HepG2 (cell line): ENCODE measurements at regions not wholly inside any gene's neighbourhood (a gene's known extent, or its start where the extent isn't known, plus 50 kb on each side); places are given as distances from the start of the nearest gene placed in this dataset.

ENCODE experiments used
- ARNTL ChIP-seq: sonication (generic); formaldehyde crosslinking; IDR thresholded peaks from 2 replicates; pipeline ENCODE4 v1.4.0; 2020; ENCODE audit warnings: mild to moderate bottlenecking, missing genetic modification reagents
- ESRRA ChIP-seq: sonication (generic); formaldehyde crosslinking; IDR thresholded peaks from 2 replicates; pipeline ENCODE4 v1.5.1; 2020; ENCODE audit warnings: mild to moderate bottlenecking, low read depth, missing genetic modification reagents
- GTF3A ChIP-seq: sonication (generic); formaldehyde crosslinking; conservative IDR thresholded peaks from 2 replicates; pipeline ENCODE4 v1.4.0; 2020; ENCODE audit warnings: mild to moderate bottlenecking, missing genetic modification reagents
- NR3C1 ChIP-seq: sonication (generic); formaldehyde crosslinking; IDR thresholded peaks from 2 replicates; pipeline ENCODE4 v1.4.0; 2020; ENCODE audit warnings: missing genetic modification reagents
- RELA ChIP-seq: sonication (generic); formaldehyde crosslinking; IDR thresholded peaks from 2 replicates; pipeline ENCODE4 v1.4.0; 2020; ENCODE audit warnings: missing genetic modification reagents
- SALL1 ChIP-seq: sonication (generic); formaldehyde crosslinking; IDR thresholded peaks from 2 replicates; pipeline ENCODE4 v1.8.0; 2022; ENCODE audit warnings: mild to moderate bottlenecking, missing genetic modification reagents
- ZFP1 ChIP-seq: IDR thresholded peaks from 2 replicates; pipeline ENCODE4 v1.6.1; 2016
- TF ChIP-seq, protein P1 (sequence below), 2 experiments: sonication (generic) in 1 of 2; formaldehyde crosslinking in 1 of 2; IDR thresholded peaks; 2 replicates each; pipeline versions ENCODE4 v1.5.1 to v1.6.1; 2011 to 2020; ENCODE audit warnings: borderline replicate concordance in 1 of 2, low read depth in 1 of 2, low read length in 1 of 2, mild to moderate bottlenecking in 1 of 2, missing genetic modification reagents in 1 of 2, moderate library complexity in 1 of 2
- TF ChIP-seq, protein P2 (sequence below): sonication (generic); formaldehyde crosslinking; IDR thresholded peaks from 2 replicates; pipeline ENCODE4 v1.5.1; 2020; ENCODE audit warnings: missing genetic modification reagents, mild to moderate bottlenecking, borderline replicate concordance

DNA sequence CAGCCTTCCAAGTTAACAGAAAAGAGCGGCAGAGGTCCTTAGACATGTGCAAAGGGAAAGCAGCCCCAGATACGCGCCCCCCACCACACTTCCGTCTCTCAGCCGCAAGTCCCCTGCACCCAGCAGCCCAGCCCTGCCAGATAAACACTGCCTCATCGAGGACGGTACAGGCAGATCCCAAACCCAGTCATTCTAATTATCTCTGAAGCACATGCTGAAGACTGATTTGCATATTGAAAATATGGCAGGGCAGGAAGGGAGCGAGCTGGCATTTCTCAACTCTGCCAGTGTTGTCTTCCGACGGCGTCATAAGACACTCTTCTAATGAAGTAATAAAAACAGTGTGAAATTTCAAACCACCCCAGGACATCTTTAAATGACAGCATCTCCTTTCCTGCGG, 122.8 kb upstream of the CDH4 start:
- TF ChIP-seq NR3C1 (CRISPR knock-in tag) (no peak), ZFP1 (CRISPR knock-in tag) (no peak), SALL1 (no peak), GTF3A (CRISPR knock-in tag) (no peak), ARNTL (CRISPR knock-in tag) (no peak), RELA (no peak), ESRRA (CRISPR knock-in tag) (no peak)
- TF ChIP-seq, protein P1, sequence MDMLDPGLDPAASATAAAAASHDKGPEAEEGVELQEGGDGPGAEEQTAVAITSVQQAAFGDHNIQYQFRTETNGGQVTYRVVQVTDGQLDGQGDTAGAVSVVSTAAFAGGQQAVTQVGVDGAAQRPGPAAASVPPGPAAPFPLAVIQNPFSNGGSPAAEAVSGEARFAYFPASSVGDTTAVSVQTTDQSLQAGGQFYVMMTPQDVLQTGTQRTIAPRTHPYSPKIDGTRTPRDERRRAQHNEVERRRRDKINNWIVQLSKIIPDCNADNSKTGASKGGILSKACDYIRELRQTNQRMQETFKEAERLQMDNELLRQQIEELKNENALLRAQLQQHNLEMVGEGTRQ (IDR thresholded peaks at IDR 0.05; ENCODE audit: low read depth, low read length): no peak
- TF ChIP-seq, protein P1 (CRISPR knock-in tag; IDR thresholded peaks at IDR 0.05; ENCODE audit: borderline replicate concordance): no peak
- TF ChIP-seq, protein P2, sequence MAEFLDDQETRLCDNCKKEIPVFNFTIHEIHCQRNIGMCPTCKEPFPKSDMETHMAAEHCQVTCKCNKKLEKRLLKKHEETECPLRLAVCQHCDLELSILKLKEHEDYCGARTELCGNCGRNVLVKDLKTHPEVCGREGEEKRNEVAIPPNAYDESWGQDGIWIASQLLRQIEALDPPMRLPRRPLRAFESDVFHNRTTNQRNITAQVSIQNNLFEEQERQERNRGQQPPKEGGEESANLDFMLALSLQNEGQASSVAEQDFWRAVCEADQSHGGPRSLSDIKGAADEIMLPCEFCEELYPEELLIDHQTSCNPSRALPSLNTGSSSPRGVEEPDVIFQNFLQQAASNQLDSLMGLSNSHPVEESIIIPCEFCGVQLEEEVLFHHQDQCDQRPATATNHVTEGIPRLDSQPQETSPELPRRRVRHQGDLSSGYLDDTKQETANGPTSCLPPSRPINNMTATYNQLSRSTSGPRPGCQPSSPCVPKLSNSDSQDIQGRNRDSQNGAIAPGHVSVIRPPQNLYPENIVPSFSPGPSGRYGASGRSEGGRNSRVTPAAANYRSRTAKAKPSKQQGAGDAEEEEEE: no peak
